MV-4-11 (cell line): ENCODE measurements at regions not wholly inside any gene's neighbourhood (a gene's known extent, or its start where the extent isn't known, plus 50 kb on each side); places are given as distances from the start of the nearest gene placed in this dataset.
"Not testable (repeated sequence)": the region's sequence is repeated elsewhere in the genome, so short reads cannot be mapped to it uniquely, and the experiment has no call there.

Experiments
- DNase-seq: peaks from one replicate; lab custom pipeline; 2025; lab: John Stamatoyannopoulos, UW

DNA sequence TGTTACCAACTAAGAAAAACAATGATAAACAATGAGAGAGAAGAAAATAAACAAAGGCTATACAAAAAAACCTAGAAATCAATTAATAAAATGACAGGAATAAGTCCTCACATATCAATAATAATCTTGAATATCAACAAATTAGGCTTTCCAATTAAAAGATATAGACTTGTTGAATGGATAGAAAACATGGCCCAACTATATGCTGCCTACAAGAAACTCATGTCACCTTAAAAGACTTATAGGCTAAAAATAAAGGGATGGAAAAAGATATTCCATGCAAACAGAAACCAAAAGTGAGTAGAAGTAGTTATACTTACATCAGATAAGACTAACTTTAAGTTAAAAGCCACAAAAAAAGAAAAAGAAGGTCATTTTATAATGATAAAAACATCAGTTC is 183.9 kb downstream of the MYRFL start:
- no peak for DNase-seq

GRCh38 chr12:70011353-70011752 is 186.3 kb downstream of the MYRFL start:
- DNase-seq, result no peak

GRCh38 chr12:70013016-70013415 is 188.0 kb downstream of the MYRFL start:
- not testable (repeated sequence) for DNase-seq

GRCh38 chr12:70028515-70028914 is 203.5 kb downstream of the MYRFL start:
- DNase-seq, result no peak

- no peak for DNase-seq
These were observed 203.9 kb downstream of the MYRFL start for GRCh38 chr12:70028918-70029317.

DNA sequence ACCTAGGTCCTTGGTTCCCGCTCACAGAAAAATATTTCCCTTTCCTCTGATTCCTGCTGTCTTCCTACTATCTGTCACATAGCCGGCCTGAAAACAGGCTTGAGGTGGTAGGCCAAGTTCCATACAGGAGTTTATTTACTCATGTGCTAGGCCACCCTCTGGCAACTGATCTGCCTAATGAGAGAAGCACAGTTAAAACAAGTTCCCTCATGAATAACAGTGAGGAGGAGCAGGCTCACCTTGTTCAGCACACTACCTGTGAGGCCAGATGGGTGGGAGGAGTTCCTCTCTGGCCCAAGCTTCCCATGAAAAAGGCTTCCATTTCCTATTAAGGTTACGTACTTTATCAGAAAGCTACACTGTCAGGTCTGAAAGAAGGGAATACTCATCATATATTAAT is 206.0 kb downstream of the MYRFL start:
- no peak for DNase-seq

- DNase-seq, result peak; percentile 78
These were observed 207.0 kb downstream of the MYRFL start for GRCh38 chr12:70032076-70032475.

GRCh38 chr12:70033310-70033709 is 208.3 kb downstream of the MYRFL start:
- DNase-seq, result no peak

- DNase-seq, result no peak
These were observed 203.1 kb upstream of the CNOT2 start for GRCh38 chr12:70040141-70040540.

GRCh38 chr12:70042675-70043074 is 200.6 kb upstream of the CNOT2 start:
- no peak for DNase-seq

- no peak for DNase-seq
These were observed 199.6 kb upstream of the CNOT2 start for GRCh38 chr12:70043490-70044138.

- DNase-seq, result no peak
These were observed 199.1 kb upstream of the CNOT2 start for GRCh38 chr12:70044167-70044566.

GRCh38 chr12:70045036-70045435 is 198.2 kb upstream of the CNOT2 start:
- DNase-seq, result no peak

GRCh38 chr12:70045514-70045913 is 197.7 kb upstream of the CNOT2 start:
- no peak for DNase-seq

GRCh38 chr12:70048521-70049250 is 194.5 kb upstream of the CNOT2 start:
- DNase-seq, result no peak

GRCh38 chr12:70049596-70050360 is 193.5 kb upstream of the CNOT2 start:
- DNase-seq, result peak; percentile 65

- no peak for DNase-seq
These were observed 190.8 kb upstream of the CNOT2 start for GRCh38 chr12:70052476-70052875.

DNA sequence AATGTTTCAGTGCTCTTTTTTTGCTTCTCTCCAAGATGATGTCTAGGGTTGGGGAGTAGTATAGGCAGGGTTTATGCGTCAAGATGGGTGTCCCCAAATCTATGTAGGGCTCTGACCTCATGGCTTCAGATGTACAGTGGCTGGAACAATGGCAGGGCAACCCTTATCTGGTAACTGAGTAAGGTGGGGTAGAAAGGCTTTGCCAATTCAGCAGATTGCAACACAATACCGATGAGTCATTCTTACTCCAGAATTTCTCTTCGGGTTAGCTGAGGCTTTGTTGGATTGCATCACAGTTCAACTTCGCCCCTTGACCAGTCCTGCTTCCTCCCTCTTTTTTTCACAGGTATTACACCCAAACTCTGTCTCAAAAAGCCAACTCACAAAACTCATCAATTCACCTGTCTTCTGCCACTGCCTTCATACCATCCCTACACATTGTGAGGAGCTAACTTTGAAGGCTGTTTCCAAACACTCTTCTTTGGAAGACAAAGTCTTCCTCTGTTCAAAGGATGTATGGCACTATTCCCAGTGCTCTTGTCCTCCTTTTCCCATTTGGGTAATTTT is 190.2 kb upstream of the CNOT2 start:
- peak; percentile 93 for DNase-seq

DNA sequence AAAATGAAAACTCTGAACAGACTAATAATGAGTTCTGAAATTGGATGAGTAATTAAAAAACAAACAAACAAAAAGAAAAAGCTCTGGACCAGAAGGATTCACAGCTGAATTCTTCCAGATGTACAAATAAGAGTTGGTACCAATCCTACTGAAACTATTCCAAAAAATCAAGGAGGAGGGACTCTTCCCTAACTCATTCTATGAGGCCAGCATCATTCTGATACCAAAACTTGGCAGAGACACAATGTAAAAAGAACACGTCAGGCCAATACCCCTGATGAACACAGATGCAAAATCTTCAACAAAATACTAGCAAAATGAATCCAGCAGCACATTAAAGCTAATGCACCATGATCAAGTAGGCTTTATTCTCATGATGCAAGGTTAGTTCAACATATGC is 183.9 kb upstream of the CNOT2 start:
- DNase-seq, result no peak

DNA sequence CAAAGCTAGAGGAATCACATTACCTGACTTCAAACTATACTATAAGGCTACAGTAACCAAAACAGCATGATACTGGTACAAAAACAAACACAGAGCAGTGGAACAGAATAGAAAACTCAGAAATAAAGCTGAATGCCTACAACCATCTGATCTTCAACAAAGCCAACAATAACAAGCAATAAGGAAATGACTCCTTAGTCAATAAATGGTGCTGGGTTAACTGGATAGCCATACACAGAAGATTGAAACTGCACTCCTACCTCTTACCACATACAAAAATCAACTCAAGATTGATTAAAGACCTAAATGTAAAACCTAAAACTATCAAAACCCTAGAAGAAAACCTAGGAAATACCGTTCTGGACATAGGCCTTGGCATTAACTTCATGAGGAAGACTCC is 182.6 kb upstream of the CNOT2 start:
- DNase-seq, result no peak

- peak; percentile 79 for DNase-seq
These were observed 174.5 kb upstream of the CNOT2 start for GRCh38 chr12:70068743-70069142.

GRCh38 chr12:70069221-70070105 is 173.8 kb upstream of the CNOT2 start:
- DNase-seq, result no peak
